HFFc6 (cell line): ENCODE measurements at regions not wholly inside any gene's neighbourhood (a gene's known extent, or its start where the extent isn't known, plus 50 kb on each side); places are given as distances from the start of the nearest gene placed in this dataset.

Experiments used
- DNase-seq: peaks from one replicate; pipeline ENCODE4 v3.0.0-alpha.2; 2018
- H3K27ac Mint-ChIP-seq: 2 replicates; pipeline ENCODE4 v1.8.0; 2020; ENCODE audit warnings: mild to moderate bottlenecking, mixed read lengths
- H3K27me3 Mint-ChIP-seq: 2 replicates; pipeline ENCODE4 v1.8.0; 2021; ENCODE audit warnings: mild to moderate bottlenecking, moderate library complexity, mixed read lengths; ENCODE audit not compliant: insufficient read depth
- H3K36me3 Mint-ChIP-seq: 2 replicates; pipeline ENCODE4 v1.8.0; 2021; ENCODE audit warnings: low read depth, mixed read lengths
- H3K4me1 Mint-ChIP-seq: 2 replicates; pipeline ENCODE4 v1.8.0; 2020; ENCODE audit warnings: low read depth, mixed read lengths
- H3K4me3 Mint-ChIP-seq: 2 replicates; pipeline ENCODE4 v1.8.0; 2020; ENCODE audit warnings: mild to moderate bottlenecking, moderate library complexity, mixed read lengths
- H3K9me3 Mint-ChIP-seq: 2 replicates; pipeline ENCODE4 v1.8.0; 2020; ENCODE audit warnings: mild to moderate bottlenecking, mixed read lengths
- CTCF ChIP-seq: fragments of 200-600 bp; sonication (generic); IDR thresholded peaks from 2 replicates; pipeline ENCODE4 v1.5.0; 2021; ENCODE audit warnings: antibody characterized with exemption, mild to moderate bottlenecking

GRCh38 chr3:124213641-124214040, 221.7 kb upstream of the ROPN1 start:
- Mint-ChIP-seq H3K27me3 (peaks cover 6% of the 10 kb centered on the region), H3K9me3 (no peaks in the 10 kb centered on the region), H3K4me3 (no peak overlapping the region), H3K4me1 (no peaks in the 10 kb centered on the region), H3K36me3 (no peaks in the 10 kb centered on the region), H3K27ac (no peak overlapping the region)
- DNase-seq: no peak
- no peak for TF ChIP-seq CTCF

GRCh38 chr3:124217542-124217941, 225.6 kb upstream of the ROPN1 start:
- peak; percentile 49 for DNase-seq
- peaks cover 15% of the 10 kb centered on the region for H3K27me3 Mint-ChIP-seq
- peaks cover 12% of the 10 kb centered on the region for H3K4me1 Mint-ChIP-seq
- H3K9me3 Mint-ChIP-seq: no peaks in the 10 kb centered on the region
- H3K27ac Mint-ChIP-seq: no peak overlapping the region
- H3K36me3 Mint-ChIP-seq: no peaks in the 10 kb centered on the region
- TF ChIP-seq CTCF: no peak
- H3K4me3 Mint-ChIP-seq: no peak overlapping the region

- Mint-ChIP-seq H3K9me3 (no peaks in the 10 kb centered on the region), H3K27me3 (peaks cover 18% of the 10 kb centered on the region), H3K4me3 (no peak overlapping the region), H3K27ac (no peak overlapping the region), H3K36me3 (no peaks in the 10 kb centered on the region), H3K4me1 (peaks cover 12% of the 10 kb centered on the region)
- DNase-seq: no peak
- no peak for TF ChIP-seq CTCF
Measured at GRCh38 chr3:124221422-124221821, 229.5 kb upstream of the ROPN1 start.

GRCh38 chr3:124223853-124224252, 231.9 kb upstream of the ROPN1 start:
- TF ChIP-seq CTCF: no peak
- peaks cover 5% of the 10 kb centered on the region for H3K36me3 Mint-ChIP-seq
- H3K9me3 Mint-ChIP-seq: peaks cover 7% of the 10 kb centered on the region
- peaks cover 18% of the 10 kb centered on the region for H3K27me3 Mint-ChIP-seq
- no peak for DNase-seq
- no peak overlapping the region for H3K27ac Mint-ChIP-seq
- no peak overlapping the region for H3K4me3 Mint-ChIP-seq
- H3K4me1 Mint-ChIP-seq: peaks cover 12% of the 10 kb centered on the region

DNA sequence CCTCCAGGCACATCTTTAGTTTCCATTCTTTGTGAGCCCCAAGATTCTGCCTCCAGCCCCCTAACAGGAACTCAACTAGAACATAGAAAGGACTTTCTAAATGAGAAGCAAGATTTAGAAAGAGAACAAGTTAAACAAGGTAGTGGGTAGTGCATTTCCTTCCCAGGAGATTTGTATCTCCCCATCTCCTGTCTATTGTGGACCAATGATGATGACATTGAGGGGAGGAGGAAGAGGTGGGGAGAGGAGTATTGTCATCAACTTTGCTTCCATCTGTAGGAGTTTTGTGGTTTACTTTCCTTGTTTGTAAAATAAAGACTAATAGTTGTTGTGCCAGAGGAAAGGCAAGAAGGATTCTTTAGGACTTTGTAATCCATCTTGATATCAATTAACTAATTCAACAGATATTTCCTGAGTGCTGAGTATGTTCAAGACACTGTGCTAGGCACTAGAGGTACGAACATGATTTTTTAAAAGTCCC, 235.3 kb upstream of the ROPN1 start:
- H3K36me3 Mint-ChIP-seq: peaks cover 7% of the 10 kb centered on the region
- H3K27ac Mint-ChIP-seq: no peak overlapping the region
- peaks cover 9% of the 10 kb centered on the region for H3K9me3 Mint-ChIP-seq
- DNase-seq: no peak
- no peak overlapping the region for H3K4me3 Mint-ChIP-seq
- H3K4me1 Mint-ChIP-seq: no peaks in the 10 kb centered on the region; the same call in 1 of the 2 replicates
- H3K27me3 Mint-ChIP-seq: peaks cover 16% of the 10 kb centered on the region
- TF ChIP-seq CTCF: no peak

- peaks cover 7% of the 10 kb centered on the region for H3K36me3 Mint-ChIP-seq
- DNase-seq: no peak
- no peak overlapping the region for H3K27ac Mint-ChIP-seq
- no peak overlapping the region for H3K4me3 Mint-ChIP-seq
- TF ChIP-seq CTCF: no peak
- no peaks in the 10 kb centered on the region; the same call in 1 of the 2 replicates for H3K4me1 Mint-ChIP-seq
- H3K9me3 Mint-ChIP-seq: peaks cover 9% of the 10 kb centered on the region
- H3K27me3 Mint-ChIP-seq: peaks cover 23% of the 10 kb centered on the region
Measured at GRCh38 chr3:124229420-124229819, 237.5 kb upstream of the ROPN1 start.
